ENCODE measurements at regions not wholly inside any gene's neighbourhood (a gene's known extent, or its start where the extent isn't known, plus 50 kb on each side); places are given as distances from the start of the nearest gene placed in this dataset.

GRCh38 chr1:58303841-58304240, 242.7 kb downstream of the OMA1 start:
- no peak overlapping the region for H3K4me2 ChIP-seq (ENCODE audit: low read length)
- POLR2A ChIA-PET: no interaction called here
- DNase-seq (ENCODE audit: low read depth, low spot score): no peak
- CTCF ChIA-PET: no interaction called here
- no peak overlapping the region for H3K4me3 ChIP-seq (replicated peaks in 1 of 2; ENCODE audit: low read depth in 1 of 2, low read length in 2 of 2)
- peaks cover 45% of the 10 kb centered on the region for H3K27me3 ChIP-seq (ENCODE audit: insufficient read depth, low read length)
- H2AFZ ChIP-seq (ENCODE audit: low read depth, low read length, poor library complexity, severe bottlenecking): no peak overlapping the region
- H3K36me3 ChIP-seq (ENCODE audit: control insufficient read depth in 1 of 2, insufficient read depth in 2 of 2, low read length in 2 of 2): no peaks in the 10 kb centered on the region
- no peak overlapping the region for H3K27ac ChIP-seq (ENCODE audit: low read depth, low read length)
- no peaks in the 10 kb centered on the region for H3K9me3 ChIP-seq (ENCODE audit: control insufficient read depth in 1 of 2, insufficient read depth in 1 of 2, low read depth in 1 of 2, low read length in 2 of 2)
- intact Hi-C loops (cut with micrococcal nuclease): no loop called here
- H3K9ac ChIP-seq (ENCODE audit: low read length): no peak overlapping the region
- no TSS peak for BruUV-seq (replicated peaks)
- ATAC-seq: no peak
- no peaks in the 10 kb centered on the region for H4K20me1 ChIP-seq (ENCODE audit: insufficient read depth)
- RAD21 ChIA-PET (ENCODE audit: low non-redundant PET in 1 of 2, low total read pairs in 2 of 2, uncharacterized antibody in 2 of 2, unreplicated experiment in 2 of 2): no interaction called here
- no peak for TF ChIP-seq ZNF274 (IDR thresholded peaks at IDR 0.05; ENCODE audit: low read depth, low read length)
- TF ChIP-seq EZH2phosphoT487 (IDR thresholded peaks at IDR 0.05; ENCODE audit: borderline replicate concordance): no peak
- no peak for TF ChIP-seq JUND (IDR thresholded peaks at IDR 0.05)
- no peaks in the 10 kb centered on the region for H3K79me2 ChIP-seq (ENCODE audit: insufficient read depth, low read length)
- no peaks in the 10 kb centered on the region for H3K9me2 ChIP-seq (ENCODE audit: insufficient read depth)
- no peaks in the 10 kb centered on the region for H3K4me1 ChIP-seq (ENCODE audit: control insufficient read depth in 1 of 2, insufficient read depth in 2 of 2, low read length in 2 of 2)

GRCh38 chr1:58293388-58293787, 253.1 kb downstream of the OMA1 start:
- no TSS peak for BruUV-seq (replicated peaks)
- no peak for ATAC-seq
- no peak overlapping the region for H3K27ac ChIP-seq (ENCODE audit: low read depth, low read length)
- TF ChIP-seq SIN3A (IDR thresholded peaks at IDR 0.05; ENCODE audit: low read depth) (no peak), TCF7L2 (IDR thresholded peaks at IDR 0.05; ENCODE audit: borderline replicate concordance, extremely low read depth, insufficient read depth, insufficient read length) (no peak)
- DNase-seq (ENCODE audit: low read depth, low spot score): no peak
- H3K9me2 ChIP-seq (ENCODE audit: insufficient read depth): no peaks in the 10 kb centered on the region
- H3K36me3 ChIP-seq (ENCODE audit: control insufficient read depth in 1 of 2, insufficient read depth in 2 of 2, low read length in 2 of 2): no peaks in the 10 kb centered on the region
- no peak overlapping the region for H3K4me3 ChIP-seq (replicated peaks in 1 of 2; ENCODE audit: low read depth in 1 of 2, low read length in 2 of 2)
- ChIA-PET CTCF (no interaction called here), RAD21 (ENCODE audit: low non-redundant PET in 1 of 2, low total read pairs in 2 of 2, uncharacterized antibody in 2 of 2, unreplicated experiment in 2 of 2) (no interaction called here), POLR2A (no interaction called here)
- no peaks in the 10 kb centered on the region for H4K20me1 ChIP-seq (ENCODE audit: insufficient read depth)
- no peak overlapping the region for H3K9ac ChIP-seq (ENCODE audit: low read length)
- H3K4me1 ChIP-seq (ENCODE audit: control insufficient read depth in 1 of 2, insufficient read depth in 2 of 2, low read length in 2 of 2): no peaks in the 10 kb centered on the region
- peaks cover 14% of the 10 kb centered on the region; the same call in 1 of the 2 replicates for H3K27me3 ChIP-seq (ENCODE audit: insufficient read depth, low read length)
- no peak overlapping the region for H3K4me2 ChIP-seq (ENCODE audit: low read length)
- no peaks in the 10 kb centered on the region for H3K79me2 ChIP-seq (ENCODE audit: insufficient read depth, low read length)
- H3K9me3 ChIP-seq (ENCODE audit: control insufficient read depth in 1 of 2, insufficient read depth in 1 of 2, low read depth in 1 of 2, low read length in 2 of 2): no peaks in the 10 kb centered on the region
- intact Hi-C loops (cut with micrococcal nuclease): no loop called here
- H2AFZ ChIP-seq (ENCODE audit: low read depth, low read length, poor library complexity, severe bottlenecking): no peak overlapping the region
